ENCODE measurements at regions not wholly inside any gene's neighbourhood (a gene's known extent, or its start where the extent isn't known, plus 50 kb on each side); places are given as distances from the start of the nearest gene placed in this dataset.

DNA sequence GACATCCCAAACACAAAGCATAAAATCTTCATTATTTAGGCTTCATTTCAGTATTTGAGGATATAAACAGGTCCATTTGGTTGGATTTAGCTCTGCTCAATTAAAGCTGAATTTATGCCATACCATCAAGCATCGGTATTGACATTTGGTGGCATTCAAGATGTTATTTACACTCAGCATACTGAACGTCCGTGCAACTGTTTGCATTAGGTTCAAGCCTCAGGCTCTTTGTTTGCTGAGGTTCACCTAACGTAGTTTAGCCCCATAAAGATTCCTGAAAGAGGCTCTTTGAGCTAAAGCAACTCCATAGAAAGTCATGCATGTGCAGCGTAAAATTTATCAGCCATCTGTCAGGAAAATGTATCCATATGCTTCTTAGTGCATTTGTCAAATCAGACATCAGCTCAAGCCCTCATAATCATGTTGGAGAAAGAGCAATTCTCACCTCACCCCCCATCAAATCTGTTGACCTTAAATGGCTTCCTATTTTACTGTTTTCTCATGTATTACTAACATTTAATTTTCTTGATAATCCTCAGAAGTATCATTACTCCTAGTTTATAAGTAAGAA lies 366.9 kb downstream of the EPHA4 start:
- DNase-seq, result no peak

DNA sequence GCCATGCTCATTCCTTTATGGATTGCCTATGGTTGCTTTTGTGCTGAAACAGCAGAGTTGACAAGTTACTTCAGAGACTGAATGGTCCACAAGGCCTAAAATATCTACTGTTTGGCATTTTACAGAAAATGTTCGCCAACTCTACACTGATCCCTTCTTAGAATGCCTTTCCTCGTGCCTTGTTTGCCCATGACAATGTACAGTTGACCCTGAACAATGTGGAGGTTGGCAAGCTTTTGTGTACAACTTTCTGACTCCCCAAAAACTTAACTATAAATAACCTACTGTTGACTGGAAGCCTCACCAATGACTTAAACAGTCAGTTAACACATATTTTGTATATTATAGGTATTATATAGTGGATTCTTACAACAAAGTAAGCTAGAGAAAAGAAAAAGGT lies 361.4 kb downstream of the EPHA4 start:
- DNase-seq, result no peak

DNA sequence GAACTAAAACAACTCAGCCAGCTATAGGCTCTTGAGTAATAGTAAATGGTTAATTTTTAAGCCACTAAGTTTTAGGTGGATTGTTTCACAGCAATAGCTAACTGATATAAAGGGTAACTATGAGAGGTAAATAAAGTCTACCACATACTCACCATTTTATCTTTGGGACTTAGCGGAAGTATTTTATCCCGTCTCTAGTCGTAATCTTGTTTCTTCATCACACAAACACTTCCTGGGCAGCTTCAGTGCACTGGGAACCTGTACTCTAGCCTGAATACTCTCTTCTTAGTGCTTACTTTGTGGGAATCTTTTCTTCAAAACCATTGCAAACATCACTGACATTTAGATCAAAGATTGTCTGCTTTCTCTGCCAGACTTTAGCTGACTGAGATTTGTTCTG lies 360.5 kb downstream of the EPHA4 start:
- DNase-seq, result no peak

DNA sequence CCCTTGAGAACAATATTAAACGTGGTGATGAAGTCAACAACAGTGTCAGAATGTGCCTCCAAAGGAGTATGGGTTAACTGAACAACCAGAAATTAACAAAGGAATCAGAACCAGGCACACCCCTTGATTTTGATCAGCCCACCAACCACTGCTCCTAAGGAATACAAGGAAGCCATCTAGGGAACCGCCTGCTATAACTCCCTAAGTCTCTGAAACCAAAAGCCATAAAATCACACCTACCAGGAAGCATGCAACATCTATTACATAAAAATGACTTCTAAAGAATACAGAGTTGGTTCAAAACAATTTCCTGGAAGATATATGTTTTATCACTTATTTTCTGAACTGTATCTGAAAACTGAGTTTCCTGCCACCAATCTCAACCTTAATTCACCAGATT lies 360.0 kb downstream of the EPHA4 start:
- DNase-seq, result no peak

DNA sequence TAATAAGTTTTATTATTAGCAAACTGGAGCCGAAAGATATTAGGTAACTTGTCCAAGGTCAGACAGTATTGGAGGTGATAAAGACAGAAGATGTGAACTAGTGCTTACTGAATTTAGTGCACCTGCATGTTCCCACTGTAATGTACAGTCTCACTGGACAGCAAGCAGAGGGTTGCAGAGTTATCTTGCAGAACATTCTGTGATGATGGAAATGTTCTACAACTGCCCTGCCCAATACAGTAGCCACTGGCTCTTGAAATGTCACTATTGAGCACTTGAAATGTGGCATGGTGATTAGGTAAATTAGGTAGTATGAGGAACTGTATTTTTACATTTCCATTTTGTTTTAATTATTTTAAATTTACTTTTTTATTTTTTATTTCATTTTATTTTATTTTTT lies 356.6 kb downstream of the EPHA4 start:
- no peak for DNase-seq

DNA sequence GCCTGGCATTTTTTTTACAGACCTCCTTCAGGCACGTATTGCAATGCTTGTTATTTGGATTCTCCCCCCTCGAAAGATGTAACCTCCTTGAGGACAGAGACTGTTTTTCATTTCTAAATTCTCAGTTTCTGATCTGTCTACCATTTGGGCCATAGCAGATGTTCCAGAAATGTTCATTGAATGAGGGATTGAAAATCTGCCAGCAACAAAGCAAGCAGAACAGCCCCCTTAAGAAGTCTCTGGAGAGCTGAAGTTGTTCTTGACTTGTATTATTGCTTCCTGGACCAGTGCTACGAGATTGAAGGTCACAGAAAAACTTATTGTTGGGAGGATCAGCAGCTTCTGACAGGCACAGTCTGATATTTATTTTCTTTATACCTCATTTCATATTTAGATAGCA lies 355.5 kb downstream of the EPHA4 start:
- no peak for DNase-seq

DNA sequence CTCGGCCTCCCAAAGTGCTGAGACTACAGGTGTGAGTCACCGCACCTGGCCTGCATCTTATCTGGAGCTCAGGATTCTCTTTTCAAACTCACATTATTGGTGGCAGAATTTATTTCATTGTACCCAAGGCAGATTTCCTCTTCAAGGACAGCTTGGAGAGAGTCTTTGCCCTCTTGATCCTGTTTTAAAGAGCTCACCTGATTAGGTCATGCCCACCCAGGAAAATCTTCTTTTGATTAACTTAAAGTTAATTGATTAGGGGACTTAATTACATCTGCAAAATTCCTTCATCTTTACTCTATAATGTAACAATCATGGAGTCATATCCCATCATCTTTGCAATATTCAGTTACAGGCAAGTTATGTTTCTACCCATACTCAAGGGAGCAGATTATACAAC lies 346.4 kb downstream of the EPHA4 start:
- DNase-seq, result no peak

DNA sequence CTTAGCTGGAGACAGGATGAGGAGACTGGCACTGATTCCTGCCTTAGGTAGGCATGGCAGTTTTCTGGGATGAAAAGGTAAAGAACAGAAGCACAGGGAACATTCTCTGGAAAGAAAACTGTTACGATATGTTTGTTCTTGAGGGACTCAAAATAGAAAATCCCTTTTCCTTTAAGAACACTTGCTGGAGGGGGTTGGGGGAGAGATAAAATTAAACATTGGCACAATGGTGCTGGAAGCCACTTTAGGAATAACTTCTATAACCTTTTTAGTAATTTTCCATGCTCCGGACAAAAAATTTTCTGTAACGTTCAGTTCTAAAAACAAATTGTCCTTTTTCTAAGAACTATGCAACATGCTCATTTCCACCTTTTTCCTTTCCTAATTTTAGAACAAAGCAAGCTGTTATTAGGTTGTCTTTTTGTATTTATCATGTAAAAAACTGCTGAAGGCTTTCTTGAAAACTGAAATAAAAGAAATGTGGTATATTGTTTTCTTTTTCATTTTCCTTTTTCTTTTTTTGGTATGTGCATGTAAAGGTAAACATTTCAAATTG lies 343.8 kb downstream of the EPHA4 start:
- no peak for DNase-seq

DNA sequence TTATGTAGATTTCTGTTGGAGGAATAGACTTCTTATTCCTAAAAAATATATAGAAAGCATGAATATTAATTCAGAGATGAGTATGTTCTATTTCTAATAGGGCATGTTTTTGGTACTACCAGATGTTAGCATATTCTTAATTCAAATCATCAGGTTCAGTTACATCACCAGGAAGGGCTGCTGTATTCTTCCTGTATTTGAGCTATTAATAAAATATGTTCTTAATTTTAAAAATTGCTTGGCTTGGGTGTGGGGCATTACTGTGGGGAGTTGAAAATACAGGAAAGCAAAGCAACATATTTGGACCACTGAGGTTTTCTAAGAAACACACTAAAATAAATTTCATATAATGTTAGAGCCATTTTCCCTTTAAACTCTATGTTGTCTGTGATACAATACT lies 343.0 kb downstream of the EPHA4 start:
- no peak for DNase-seq

DNA sequence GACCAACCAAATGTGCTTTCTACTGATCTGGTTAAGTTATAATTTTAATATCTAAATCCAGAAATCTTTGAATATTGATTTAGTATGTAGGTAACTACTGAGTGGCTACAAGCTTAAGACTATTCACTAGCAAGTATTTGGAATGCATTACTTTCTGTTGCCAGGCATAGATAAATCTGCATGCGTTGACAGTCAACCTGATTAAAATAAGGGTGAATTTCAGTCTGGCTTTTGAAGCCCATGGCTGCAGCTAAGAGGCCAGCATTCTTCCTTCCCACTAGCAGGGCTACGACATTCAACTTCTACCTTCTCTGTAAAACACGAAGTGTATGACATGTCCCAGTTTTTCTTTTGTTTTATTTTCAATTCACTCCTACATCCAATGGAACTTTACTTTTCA lies 340.6 kb downstream of the EPHA4 start:
- no peak for DNase-seq

DNA sequence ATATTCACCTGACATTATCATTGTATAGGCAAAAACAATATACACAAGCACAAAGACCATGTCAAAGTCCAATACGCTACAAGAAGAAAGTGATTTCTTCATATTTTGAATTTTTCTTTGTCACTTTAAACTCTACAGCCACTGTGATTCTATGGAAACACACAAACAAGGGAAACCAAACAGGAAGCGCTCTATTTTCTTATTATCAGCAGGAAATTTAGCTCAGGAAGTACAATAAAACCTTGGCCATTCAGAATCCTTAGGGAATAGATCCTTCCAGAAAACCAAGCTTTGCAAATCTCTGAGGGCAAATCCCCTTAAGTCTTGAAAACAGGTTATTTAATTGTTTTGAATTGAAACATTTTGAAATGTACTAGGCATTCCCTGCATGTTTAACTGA lies 336.2 kb downstream of the EPHA4 start:
- DNase-seq, result no peak

DNA sequence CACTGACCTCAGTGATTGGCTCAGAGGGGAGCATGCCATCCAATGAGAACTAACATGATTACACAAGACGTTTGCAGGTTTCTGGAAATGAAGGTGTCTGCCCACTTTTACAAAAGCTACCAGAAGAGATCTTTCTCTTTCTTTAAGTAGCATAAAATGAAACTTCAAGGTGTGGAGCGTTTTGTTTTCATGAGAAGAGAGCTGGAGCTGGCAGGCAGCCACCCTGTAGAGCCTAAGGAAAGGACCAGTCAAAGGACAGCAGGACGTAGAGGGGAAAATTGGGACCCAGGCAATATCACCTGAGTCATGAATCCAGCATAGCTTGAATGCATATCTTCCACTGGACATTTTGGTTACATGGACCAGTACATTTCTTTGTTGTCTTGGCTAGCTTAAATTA lies 331.0 kb downstream of the EPHA4 start:
- DNase-seq, result no peak

DNA sequence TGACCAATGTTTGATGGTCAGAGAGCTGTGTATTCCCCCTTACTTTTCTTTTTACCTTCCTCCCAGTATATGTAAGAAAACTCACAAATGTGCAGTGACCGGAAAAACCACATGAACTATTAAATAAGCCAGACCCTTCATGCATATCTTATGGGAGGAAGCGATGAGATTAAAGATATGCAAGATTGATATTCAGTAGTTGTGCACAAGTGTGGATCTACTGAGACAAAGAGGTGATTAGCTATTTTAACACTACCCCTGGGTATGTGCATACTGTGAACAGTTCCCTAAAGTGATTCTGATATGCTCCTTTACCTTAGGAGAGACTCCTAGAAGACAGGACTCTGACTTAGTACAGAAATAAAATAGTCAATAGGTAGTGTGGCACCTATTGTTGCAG lies 328.3 kb downstream of the EPHA4 start:
- no peak for DNase-seq

DNA sequence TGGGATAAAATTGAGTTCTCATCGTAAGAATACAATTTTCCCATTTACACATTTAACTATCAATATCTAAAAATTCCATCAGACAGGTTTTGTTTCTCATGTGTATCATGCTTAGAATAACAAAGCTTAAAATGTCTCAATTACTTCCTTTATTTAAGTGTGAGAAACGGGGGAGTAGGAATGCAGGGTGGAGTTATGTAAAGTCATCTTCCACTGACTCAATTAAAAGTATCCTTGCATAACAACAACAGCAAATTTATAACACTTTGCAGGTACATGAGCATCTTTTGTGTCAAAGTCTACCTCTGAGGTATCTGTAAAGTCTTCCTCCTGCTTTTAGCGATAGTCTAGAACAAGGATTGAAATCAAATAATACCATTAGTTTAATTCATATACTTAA lies 327.1 kb downstream of the EPHA4 start:
- no peak for DNase-seq

DNA sequence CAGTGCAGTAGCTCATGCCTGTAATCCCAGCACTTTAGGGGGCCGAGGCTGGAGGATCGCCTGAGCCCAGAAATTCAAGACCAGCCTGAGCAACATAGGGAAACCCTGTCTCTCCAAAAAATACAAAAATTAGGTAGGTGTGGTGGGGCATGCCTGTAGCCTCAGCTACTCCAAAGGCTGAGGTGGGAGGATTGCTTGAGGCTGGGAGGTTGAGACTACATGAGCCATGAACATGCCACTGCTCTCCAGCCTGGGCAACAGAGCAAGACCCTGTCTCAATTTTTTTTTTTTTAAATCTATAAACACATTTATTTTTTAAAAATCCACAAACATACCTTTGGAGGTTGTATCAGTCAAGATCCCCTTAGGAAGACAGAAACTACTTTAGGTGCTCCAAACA lies 326.3 kb downstream of the EPHA4 start:
- DNase-seq, result no peak

DNA sequence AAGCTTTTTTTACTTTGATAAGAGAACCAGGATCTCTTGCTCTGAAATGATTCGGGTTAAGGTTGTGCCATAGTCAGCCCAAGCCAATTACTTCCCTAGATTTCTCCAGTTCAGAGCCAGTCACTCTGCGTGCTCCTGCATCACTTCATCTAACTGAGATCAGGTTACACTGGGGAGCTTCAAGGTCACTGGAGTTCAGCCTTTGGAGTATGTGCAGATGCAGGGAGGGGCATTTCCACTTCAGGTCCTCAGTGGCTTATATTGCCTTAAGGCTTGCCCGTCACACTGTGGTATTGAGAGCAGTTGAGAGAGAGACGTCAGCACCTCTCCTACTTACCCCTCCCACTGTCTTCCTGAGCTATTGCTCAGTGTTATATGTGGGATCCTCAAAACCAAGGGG lies 317.8 kb downstream of the EPHA4 start:
- no peak for DNase-seq

DNA sequence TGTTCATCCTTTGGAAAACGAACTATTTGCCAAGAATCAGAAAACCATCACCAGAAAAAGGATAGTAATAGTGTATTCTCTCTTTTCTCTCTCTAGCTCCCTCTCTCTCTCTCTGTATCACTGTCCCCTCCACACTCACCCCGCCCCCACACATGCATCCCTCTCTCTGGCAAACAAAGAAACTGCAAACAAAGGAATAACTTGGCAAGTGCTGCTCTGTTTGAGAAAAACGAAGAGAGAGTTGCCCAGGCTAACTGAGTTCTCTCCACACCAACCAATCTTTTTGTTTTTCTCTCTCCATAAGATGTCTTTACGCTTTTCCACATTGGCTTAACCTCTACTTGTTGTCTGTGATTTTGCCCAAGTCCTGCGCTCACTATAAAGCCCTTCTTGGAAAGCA lies 316.2 kb downstream of the EPHA4 start:
- DNase-seq, result no peak

DNA sequence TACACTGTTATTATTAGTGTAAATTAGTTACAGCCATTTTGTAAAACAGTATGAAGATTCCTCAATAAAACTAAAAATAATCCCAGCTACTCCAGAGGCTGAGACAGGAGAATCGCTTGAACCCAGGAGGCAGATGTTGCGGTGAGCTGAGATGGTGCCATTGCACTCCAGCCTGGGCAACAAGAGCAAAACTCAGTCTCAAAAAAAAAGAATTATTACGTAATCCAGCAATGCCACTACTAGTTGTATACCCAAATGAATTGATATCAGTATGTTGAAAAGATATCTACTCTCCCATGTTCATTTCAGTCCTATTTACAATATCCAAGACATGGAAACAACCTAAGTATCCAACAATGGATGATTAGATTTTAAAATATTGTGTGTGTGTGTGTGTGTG lies 313.6 kb downstream of the EPHA4 start:
- DNase-seq, result no peak

DNA sequence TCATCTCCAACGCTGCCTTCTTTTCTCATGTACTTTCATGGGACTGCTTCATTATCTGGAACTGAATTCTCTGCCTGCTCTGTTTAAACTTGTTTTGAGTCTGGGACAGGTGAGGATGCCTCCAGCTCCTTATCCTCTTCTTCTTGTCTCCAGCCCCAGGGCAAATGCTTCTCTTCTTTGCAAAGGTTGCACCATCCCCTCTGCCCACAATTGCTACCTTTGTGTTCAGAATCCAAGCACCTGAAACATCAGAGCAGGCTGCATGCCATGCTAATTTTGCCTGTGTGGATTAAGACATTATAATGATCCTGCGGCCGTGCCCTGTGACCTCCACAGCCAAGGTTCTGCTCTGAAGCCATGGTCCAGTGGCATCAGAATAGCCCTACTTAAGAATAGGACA lies 309.5 kb downstream of the EPHA4 start:
- DNase-seq, result no peak

DNA sequence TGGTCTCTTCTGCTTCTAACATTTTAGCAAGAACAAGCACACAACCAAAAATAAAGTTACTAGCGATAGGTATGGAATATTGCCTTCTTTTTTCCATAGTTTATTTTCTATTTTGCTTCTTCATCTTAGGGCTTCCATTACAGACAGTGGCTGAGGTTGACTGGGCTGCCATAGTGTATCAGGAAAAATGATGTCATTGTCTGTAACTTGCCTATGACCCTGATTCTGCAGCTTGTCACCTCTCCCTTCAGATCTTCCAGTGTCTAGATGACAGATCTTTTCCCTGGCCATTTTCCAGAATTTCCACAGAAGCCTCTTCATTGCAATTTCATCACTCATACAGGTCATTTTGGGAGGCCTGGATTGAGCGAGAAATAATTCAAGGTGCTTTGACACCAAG lies 308.5 kb downstream of the EPHA4 start:
- no peak for DNase-seq

DNA sequence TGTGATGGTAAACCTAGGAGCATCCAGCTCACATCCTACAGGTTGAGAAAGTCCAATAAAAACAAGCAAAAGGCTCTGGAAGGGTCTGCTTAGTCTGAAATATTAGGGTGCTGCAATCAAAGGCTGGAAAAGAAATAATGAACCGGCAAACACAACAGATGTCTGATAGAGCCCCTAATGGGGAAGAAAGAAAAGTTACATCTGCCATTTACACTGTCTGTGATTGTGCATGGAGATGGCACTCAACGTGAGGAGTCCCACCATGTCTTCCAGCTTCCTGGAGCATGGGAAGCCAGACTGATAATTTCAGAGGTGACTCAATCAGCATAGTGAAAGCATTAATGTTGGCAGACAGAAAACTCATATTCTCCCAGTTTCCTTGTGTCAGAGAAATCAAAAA lies 307.8 kb downstream of the EPHA4 start:
- no peak for DNase-seq

DNA sequence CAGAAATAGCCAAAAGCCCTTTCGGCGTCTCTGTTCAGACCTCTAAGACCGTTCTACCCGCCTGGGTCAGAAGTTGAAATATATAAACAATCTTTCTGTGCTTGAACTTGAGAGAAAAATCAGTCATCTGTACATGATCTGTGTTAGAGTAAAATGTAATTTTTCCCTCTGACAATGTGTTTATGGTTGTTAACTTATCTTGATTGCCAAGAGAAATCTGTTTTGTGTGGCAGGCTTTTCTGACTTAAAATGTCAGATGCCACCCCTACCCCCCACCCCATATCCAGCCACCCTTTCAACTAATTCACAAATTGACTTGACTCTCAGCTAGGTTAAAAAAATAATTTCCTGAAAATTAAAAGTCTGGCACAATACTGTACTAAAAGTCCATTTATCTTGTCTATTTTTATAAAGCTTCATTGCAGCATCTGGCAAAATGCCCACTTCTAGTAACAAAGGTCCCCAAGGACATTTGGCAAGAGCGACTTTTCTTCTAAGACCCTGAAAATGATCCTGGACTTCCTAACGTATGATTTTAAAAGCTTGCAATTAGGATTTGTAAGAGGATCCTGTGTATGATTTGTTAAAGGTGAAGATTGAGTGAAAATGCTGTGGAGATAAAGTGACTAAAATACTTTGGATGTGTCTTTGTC lies 304.2 kb downstream of the EPHA4 start:
- no peak for DNase-seq

DNA sequence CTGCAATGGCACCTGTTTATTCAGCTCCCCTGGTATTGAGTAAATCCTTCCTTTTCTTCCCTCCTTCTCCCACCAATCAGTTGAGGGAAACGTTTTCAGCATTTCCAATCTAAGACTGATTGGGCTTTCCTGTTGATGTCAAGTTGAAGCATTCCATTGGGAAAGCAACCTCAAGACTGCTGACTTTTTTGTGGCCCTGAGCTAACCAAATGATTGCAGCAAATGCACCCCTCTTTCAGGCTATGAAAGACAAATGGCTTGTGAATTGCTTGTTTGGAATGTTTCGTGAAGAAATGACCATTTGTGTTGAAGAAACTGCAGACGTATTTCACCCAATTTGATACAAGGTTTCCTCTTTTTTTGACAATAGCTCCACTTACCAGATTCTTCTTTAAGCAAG lies 303.5 kb downstream of the EPHA4 start:
- no peak for DNase-seq

DNA sequence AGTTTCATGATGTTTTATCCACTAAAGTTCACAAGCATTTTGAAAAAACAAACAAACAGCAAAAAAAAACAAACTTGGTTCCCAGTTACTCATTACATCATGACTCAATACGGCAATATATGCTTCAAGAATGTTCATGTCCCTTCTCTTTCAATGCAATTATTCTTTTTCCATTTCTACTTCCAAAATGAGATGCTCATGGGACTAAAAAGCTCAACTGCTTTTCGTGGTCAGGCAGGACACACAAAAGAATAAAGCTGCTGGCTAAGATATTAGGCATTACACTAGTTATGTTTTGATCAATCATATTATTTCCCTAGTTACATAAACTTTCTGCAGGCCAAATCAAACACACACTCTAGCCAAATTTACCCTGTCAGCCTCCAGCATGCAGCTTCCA lies 301.3 kb downstream of the EPHA4 start:
- DNase-seq, result no peak

DNA sequence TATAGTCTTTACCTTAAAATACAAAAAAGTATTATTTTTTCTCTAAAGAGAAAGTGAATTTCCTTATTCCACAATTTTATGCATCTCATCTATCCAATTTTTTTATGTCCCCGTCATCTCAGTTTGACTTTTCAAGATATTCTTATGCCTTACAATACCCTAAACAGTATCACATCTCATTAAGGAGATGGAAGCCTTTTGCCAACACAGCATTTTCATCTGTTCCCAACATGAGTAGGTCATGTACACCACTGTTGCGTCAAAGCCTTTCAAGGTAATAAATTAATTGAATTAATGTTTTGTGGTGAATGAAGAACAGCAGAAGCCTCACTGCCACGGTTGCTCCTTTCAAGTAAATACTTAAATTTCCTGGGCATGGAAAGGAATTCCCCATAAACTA lies 299.4 kb downstream of the EPHA4 start:
- no peak for DNase-seq

Measured in stimulated activated CD4-positive, alpha-beta T cell treated with anti-CD3 and anti-CD28 coated beads, Interleukin-12 subunit alpha, Interleukin-12 subunit beta, amount 100 ng/mL, for 4 hours (primary cell).